H1 (cell line): ENCODE measurements at regions not wholly inside any gene's neighbourhood (a gene's known extent, or its start where the extent isn't known, plus 50 kb on each side); places are given as distances from the start of the nearest gene placed in this dataset.

ENCODE experiments used
- CBX8 ChIP-seq: fragments of 300-800, 300-1000 bp; sonication (generic); IDR thresholded peaks from 2 replicates; pipeline ENCODE4 v1.7.1; 2016; ENCODE audit warnings: low read depth, low read length, borderline replicate concordance
- EGR1 ChIP-seq: IDR thresholded peaks from 2 replicates; pipeline ENCODE4 v1.6.1; 2011; ENCODE audit warnings: low read depth, low read length, borderline replicate concordance
- NRF1 ChIP-seq: IDR thresholded peaks from 2 replicates; pipeline ENCODE4 v1.6.1; 2011; ENCODE audit warnings: mild to moderate bottlenecking, low read depth, low read length, improper control_type of control experiment

- TF ChIP-seq EGR1: no peak
- TF ChIP-seq CBX8: no peak
- TF ChIP-seq NRF1: no peak
Measured at GRCh38 chr16:85164431-85164830, 52.2 kb upstream of the CIBAR2 start.
